MG63 (cell line): ENCODE measurements at regions not wholly inside any gene's neighbourhood (a gene's known extent, or its start where the extent isn't known, plus 50 kb on each side); places are given as distances from the start of the nearest gene placed in this dataset.

Source experiments
- DNase-seq: peaks from one replicate; pipeline ENCODE4 v3.0.0-alpha.2; 2020
- H3K27me3 ChIP-seq: fragments of 250-450 bp; sonication (Bioruptor Pico); 2 replicates; pipeline ENCODE4 v1.5.1; 2020; ENCODE audit warnings: mild to moderate bottlenecking, moderate library complexity
- H3K36me3 ChIP-seq: fragments of 250-450 bp; sonication (Bioruptor Pico); 2 replicates; pipeline ENCODE4 v1.5.1; 2020; ENCODE audit warnings: mild to moderate bottlenecking, moderate library complexity
- H3K4me3 ChIP-seq: fragments of 250-450 bp; sonication (Bioruptor Pico); 2 replicates; pipeline ENCODE4 v1.5.1; 2020; ENCODE audit warnings: mild to moderate bottlenecking, moderate library complexity
- H3K9me3 ChIP-seq: fragments of 250-450 bp; sonication (Bioruptor Pico); 2 replicates; pipeline ENCODE4 v1.5.1; 2020; ENCODE audit warnings: mild to moderate bottlenecking, moderate library complexity

DNA sequence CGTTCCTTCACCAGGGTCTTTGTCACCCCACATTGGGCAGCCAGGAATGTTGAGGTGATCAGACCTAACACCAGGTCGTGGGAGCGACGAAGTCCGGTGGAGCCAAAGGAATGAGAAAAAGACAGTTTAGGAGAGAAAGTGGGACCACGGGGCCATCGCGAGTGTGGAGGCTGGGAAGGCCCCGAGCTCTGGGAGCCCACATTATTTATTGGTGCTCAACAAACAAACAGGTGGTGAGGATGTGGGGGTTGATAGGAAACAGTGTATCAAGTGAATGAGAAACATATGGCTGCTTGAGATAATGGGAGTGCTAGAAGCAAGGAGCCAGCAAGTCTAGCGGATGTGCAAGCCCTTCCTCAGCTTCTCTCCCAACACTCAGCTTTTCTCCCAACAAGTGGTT is 287.1 kb upstream of the SGK1 start:
- no peaks in the 10 kb centered on the region for H3K36me3 ChIP-seq
- peaks cover 2% of the 10 kb centered on the region; the same call in 1 of the 2 replicates for H3K9me3 ChIP-seq
- H3K4me3 ChIP-seq: no peak overlapping the region
- H3K27me3 ChIP-seq: no peaks in the 10 kb centered on the region
- DNase-seq: no peak

DNA sequence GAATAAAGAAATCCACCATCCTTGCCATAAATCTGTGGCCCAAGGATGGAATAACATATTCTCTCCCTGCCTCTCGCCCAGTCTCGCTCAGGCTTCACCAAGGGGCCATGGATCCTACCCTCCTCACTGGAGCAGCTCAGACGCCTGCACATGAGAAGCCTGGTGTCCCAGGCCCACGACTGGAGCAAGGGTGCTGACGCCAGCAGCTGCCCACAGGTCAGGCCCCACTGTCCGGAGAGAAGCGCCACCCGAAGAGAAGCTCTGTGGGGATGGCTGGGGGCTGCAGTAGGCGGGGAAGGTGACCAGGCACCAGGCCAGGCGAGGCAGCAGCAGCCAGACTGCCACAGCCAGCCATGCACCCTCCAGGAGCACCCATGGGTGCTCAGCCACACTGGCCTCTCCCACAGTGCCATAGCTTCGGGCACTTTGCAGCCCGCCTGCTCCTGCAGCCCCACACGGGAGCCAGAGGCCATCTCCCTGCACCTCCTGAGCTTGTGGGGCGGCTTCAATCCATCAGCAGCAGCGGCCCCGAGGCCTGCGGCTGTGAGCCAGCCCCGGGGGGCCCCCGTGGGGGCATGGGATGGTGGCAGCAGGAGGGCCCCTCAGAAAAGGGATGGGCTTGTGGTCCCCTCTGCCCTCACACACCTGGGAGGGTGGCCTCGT is 286.2 kb upstream of the SGK1 start:
- no peaks in the 10 kb centered on the region for H3K36me3 ChIP-seq
- DNase-seq: no peak
- no peaks in the 10 kb centered on the region for H3K27me3 ChIP-seq
- peaks cover 2% of the 10 kb centered on the region; the same call in 1 of the 2 replicates for H3K9me3 ChIP-seq
- H3K4me3 ChIP-seq: no peak overlapping the region

DNA sequence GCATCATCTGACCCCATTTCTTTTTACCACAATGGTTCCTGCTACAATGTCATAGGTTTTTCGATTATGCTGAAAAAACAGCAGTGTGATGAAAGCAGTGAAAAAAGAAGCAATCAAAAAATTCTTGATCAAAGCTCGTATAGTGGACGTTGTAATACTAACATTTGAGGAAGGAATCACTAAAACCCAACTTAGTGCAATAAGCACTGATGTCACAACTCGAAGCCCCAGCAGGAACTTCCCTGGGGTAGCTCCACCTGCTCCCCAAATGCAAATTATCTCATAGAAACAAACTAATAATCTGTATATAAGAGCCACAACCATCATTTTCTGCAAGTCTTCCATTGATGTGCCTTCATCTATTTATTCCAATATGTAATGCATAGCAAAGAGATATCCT is 285.6 kb upstream of the SGK1 start:
- DNase-seq: no peak
- peaks cover 2% of the 10 kb centered on the region; the same call in 1 of the 2 replicates for H3K9me3 ChIP-seq
- no peak overlapping the region for H3K4me3 ChIP-seq
- no peaks in the 10 kb centered on the region for H3K36me3 ChIP-seq
- H3K27me3 ChIP-seq: no peaks in the 10 kb centered on the region

DNA sequence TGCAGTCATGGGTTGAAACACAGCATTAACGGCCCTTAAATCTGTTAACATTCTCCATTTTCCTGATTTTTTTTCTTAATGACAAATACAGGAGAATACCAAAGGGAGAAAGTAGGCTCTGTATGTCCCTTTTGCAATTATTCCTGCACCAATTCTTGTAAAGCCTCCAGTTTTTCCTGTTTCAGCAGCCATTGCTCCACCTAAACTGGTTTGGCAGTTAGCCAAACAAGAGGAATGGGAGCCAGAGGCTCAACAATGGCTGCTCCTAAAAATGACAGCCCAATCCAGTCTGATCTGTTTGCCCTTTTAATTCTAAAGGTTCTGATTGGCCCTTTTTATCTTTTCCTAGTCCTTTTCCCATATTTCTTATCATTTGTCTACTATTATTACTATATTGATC is 284.2 kb upstream of the SGK1 start:
- Histone ChIP-seq H3K4me3 (no peak overlapping the region), H3K36me3 (no peaks in the 10 kb centered on the region), H3K9me3 (peaks cover 2% of the 10 kb centered on the region; the same call in 1 of the 2 replicates), H3K27me3 (no peaks in the 10 kb centered on the region)
- DNase-seq: no peak

DNA sequence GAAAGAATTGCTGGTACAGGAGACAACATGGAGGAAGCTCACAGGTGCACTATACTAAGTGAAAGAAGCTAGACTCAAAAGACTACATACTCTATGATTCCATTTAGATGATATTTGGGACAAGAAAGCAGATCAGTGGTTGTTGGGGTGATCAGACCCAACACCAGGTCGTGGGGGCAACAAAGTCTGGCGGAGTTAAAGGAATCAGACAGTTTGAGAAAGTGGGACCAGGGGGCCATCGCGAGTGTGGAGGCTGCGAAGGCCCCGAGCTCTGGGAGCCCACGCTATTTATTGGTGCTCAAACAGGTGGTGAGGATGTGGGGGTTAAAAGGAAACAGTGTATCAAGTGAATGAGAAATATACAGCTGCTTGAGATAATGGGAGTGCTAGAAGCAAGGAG is 282.8 kb upstream of the SGK1 start:
- H3K27me3 ChIP-seq: no peaks in the 10 kb centered on the region
- DNase-seq: no peak
- H3K36me3 ChIP-seq: no peaks in the 10 kb centered on the region
- peaks cover 2% of the 10 kb centered on the region; the same call in 1 of the 2 replicates for H3K9me3 ChIP-seq
- H3K4me3 ChIP-seq: no peak overlapping the region

DNA sequence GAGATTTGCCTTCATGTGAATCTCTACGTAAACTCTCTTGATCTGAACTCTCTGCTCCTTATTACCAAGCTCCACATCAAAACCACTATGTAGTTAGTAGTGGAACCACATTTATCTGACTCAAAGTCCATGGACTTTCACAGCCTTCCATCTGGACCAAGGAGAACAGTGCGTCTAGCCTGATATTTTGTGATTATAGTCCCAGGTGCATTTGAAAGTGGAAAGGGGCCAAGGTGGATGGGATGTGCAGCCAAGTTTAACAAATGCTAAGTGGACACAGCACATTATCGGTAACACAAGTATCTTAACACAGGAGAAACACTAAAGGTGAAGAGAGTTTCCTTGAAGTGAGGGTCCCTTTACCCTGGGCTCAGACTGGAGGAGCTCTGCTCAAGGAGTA is 281.2 kb upstream of the SGK1 start:
- Histone ChIP-seq H3K9me3 (peaks cover 2% of the 10 kb centered on the region; the same call in 1 of the 2 replicates), H3K27me3 (no peaks in the 10 kb centered on the region), H3K36me3 (no peaks in the 10 kb centered on the region), H3K4me3 (no peak overlapping the region)
- no peak for DNase-seq

DNA sequence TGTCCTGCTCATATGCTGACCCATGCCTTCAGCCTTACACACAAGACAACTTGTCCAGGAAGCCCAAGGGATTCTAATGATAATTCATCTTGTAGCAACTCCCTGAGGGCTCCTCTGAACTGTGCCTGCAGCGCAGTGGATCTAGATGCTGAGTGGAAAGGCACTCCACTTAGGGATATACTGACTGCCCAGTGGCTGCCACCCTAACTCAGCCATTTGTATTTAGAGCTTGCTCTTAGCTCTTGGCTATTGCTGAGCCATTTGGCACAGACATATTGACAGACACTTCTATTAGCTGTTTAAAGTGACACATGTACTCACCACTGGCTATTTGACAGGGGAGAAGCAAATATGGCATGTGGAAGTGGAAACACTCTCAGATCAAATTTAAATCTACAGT is 278.3 kb upstream of the SGK1 start:
- H3K36me3 ChIP-seq: no peaks in the 10 kb centered on the region
- no peak for DNase-seq
- no peaks in the 10 kb centered on the region for H3K27me3 ChIP-seq
- no peak overlapping the region for H3K4me3 ChIP-seq
- peaks cover 2% of the 10 kb centered on the region; the same call in 1 of the 2 replicates for H3K9me3 ChIP-seq

DNA sequence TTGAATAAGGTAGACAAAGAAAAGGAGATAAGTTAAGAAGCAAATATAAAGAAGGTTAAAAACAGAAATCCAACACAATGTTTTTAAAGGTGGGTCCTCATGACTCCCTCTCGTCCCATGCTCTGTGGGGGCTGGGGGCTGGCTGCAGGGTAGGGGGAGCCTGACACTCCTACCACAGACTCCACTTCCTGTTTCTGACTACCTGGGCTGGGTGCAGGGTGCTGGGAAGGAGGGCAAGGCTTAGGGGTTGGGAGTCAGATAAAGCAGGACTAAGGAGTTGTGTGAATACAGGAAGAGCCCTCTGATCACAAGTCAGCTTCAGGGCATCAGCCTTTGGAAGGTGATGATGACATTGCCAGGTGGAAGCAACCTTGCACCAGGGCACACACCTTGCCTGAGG is 277.0 kb upstream of the SGK1 start:
- no peaks in the 10 kb centered on the region for H3K36me3 ChIP-seq
- DNase-seq: no peak
- no peak overlapping the region for H3K4me3 ChIP-seq
- H3K27me3 ChIP-seq: no peaks in the 10 kb centered on the region
- H3K9me3 ChIP-seq: no peaks in the 10 kb centered on the region

DNA sequence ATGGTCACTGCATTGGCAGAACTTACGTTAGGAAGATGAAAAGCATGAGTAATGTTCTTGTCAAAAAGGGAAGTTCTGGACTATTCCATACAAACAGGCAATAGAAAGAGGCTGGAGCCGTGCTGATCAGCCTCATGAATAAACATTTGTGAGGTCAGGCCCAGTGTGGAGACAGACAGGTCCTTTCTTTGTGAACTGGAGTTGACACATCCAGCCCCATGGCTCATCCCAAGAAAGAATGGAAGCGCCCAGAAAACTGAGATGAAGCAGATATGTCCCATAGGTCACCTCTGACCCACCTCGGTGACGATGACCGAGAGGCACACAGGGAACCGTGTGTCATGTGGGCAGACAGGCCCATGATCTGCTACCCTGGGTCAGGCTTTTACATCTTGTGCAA is 276.0 kb upstream of the SGK1 start:
- Histone ChIP-seq H3K36me3 (no peaks in the 10 kb centered on the region), H3K4me3 (no peak overlapping the region), H3K9me3 (no peaks in the 10 kb centered on the region), H3K27me3 (no peaks in the 10 kb centered on the region)
- no peak for DNase-seq

DNA sequence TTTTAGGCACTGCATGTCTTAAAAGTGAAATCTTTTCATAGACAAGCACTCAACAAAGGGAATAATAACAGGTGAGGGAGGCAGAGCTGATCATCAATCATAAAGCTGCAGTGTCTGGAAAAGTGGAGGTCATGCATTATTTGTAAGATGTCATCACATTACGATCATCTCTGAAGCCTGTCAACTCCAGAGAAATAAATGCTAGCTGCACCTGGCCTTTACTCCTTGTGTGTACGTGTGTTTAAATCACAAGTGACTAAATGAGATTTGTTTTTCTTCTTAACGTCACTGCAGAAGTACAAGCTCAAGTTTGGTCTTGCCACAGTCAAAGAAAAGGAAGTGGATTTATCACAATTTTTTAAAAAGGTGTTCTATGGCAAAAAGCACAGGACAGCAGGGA is 275.5 kb upstream of the SGK1 start:
- no peaks in the 10 kb centered on the region for H3K9me3 ChIP-seq
- no peak overlapping the region for H3K4me3 ChIP-seq
- DNase-seq: no peak
- no peaks in the 10 kb centered on the region for H3K27me3 ChIP-seq
- H3K36me3 ChIP-seq: no peaks in the 10 kb centered on the region

DNA sequence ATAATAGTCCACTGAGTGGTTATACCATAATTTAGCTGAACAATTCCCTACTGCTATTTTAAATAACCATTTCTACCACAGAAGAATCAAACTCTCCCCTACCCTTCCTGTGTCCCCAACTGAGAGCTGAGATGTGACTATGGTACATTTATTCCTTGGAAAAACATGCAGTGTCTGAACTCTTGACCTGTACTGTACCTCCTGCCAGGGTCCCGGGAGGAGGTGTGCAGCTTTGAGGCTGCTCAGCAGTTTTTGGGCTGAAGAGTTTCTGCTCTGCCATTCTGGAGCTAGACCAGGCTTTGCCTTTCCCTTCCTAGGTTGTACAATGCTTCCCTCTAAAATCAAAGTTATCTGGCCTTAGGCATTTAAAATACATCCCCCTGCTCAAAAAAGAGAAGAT is 275.1 kb upstream of the SGK1 start:
- Histone ChIP-seq H3K4me3 (no peak overlapping the region), H3K36me3 (no peaks in the 10 kb centered on the region)

DNA sequence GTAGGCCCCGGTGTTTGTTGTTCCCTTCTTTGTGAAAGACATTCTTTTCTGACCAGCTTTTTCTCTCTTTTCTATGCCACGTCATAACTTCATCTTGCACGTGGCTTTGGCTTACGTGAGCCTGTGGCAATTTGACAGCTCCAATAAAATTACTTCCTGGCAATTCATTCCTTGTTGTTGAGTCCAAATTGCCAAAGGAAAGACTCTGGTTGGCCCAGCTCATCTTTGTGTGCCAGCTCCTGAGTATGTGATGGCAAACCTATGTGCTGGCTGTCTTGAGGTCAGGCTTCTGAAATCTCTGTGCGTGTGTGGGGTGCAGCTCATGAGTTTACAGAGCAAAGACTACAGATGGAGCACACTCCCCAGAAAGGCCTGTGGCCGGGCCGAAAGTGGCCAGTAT is 272.5 kb upstream of the SGK1 start:
- Histone ChIP-seq H3K4me3 (no peak overlapping the region), H3K9me3 (no peaks in the 10 kb centered on the region), H3K27me3 (no peaks in the 10 kb centered on the region), H3K36me3 (no peaks in the 10 kb centered on the region)
- peak; percentile 11 for DNase-seq

More for the DNA sequence above, 275.1 kb upstream of the SGK1 start:
- DNase-seq: no peak
- Histone ChIP-seq H3K27me3 (no peaks in the 10 kb centered on the region), H3K9me3 (no peaks in the 10 kb centered on the region)

DNA sequence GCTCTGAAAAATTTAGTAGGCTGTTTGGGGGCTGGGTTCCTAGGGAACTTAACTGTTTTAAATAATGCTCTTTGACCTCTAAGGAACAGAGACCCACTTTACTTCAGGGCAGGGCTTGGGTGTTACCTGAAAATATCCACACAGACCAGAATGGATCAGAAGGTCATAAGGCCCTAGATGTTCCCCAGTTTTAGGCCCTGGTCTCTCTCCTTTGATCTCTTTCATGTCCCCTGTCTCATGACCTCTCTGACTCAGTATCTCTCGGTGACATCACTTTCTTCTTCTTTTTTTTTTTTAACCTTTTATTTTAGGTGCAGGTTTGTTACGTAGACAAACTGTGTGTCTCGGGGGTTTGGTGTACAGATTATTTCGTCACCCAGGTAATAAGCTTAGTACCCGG is 272.1 kb upstream of the SGK1 start:
- H3K4me3 ChIP-seq: no peak overlapping the region
- no peak for DNase-seq

DNA sequence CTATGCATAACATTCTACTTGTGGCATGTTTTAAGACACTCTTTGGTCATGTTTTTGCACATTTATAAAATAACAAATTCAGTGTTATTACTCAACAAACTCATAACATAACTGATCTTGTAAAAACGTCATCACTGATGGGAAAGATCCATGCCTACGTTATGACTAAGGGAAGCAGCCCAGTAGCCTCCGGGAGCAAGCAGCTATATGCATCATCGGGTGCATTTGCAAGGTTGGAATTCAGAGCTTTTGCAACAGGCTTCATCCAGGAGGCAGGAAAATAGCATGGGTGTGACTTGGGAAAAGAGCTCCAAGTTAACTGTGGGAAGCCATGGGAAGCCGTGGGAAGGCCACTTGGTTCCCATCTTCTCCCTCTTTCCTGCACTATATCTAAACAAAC is 271.6 kb upstream of the SGK1 start:
- Histone ChIP-seq H3K4me3 (no peak overlapping the region), H3K9me3 (no peaks in the 10 kb centered on the region), H3K27me3 (no peaks in the 10 kb centered on the region), H3K36me3 (no peaks in the 10 kb centered on the region)
- DNase-seq: peak; percentile 67

More for the DNA sequence above, 272.1 kb upstream of the SGK1 start:
- Histone ChIP-seq H3K27me3 (no peaks in the 10 kb centered on the region), H3K9me3 (no peaks in the 10 kb centered on the region), H3K36me3 (no peaks in the 10 kb centered on the region)

DNA sequence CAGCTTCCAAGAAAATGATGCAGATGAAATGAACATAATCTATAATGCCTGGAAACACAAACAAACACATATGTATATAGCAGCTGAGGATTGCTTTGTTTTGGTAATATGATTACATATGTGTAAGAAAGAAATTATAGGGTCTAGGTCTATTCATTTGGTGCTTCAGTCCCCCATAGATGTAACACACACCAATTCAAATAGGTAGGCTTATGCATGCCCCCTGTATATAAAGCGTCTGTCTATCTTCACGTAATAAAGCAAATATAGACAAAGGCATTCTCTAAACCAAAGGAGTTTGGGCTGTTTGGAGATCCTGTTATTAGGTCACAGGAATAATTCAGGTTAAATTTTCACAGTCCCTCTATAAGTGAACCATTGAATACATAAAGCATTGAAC is 270.4 kb upstream of the SGK1 start:
- Histone ChIP-seq H3K27me3 (no peaks in the 10 kb centered on the region), H3K36me3 (no peaks in the 10 kb centered on the region), H3K9me3 (no peaks in the 10 kb centered on the region), H3K4me3 (no peak overlapping the region)
- no peak for DNase-seq

DNA sequence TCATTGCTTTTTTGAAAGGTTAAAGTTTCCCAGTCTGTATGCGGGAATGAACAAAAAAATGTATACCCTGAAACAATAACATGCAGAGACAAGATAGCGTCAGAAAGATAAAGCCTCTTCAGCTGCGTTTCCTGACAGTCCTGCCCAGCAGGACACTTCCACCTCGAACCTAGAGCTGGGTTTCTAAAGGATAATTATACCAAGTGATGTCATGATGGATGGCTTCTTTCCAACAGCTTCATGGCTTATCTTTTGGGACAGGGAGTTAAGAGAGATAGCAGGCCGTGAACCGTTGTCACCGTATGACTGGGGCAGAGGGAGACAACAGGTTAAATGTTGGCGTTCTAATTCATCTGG is 267.6 kb upstream of the SGK1 start:
- H3K27me3 ChIP-seq: no peaks in the 10 kb centered on the region
- H3K4me3 ChIP-seq: no peak overlapping the region
- no peaks in the 10 kb centered on the region for H3K9me3 ChIP-seq
- DNase-seq: no peak
- H3K36me3 ChIP-seq: no peaks in the 10 kb centered on the region

DNA sequence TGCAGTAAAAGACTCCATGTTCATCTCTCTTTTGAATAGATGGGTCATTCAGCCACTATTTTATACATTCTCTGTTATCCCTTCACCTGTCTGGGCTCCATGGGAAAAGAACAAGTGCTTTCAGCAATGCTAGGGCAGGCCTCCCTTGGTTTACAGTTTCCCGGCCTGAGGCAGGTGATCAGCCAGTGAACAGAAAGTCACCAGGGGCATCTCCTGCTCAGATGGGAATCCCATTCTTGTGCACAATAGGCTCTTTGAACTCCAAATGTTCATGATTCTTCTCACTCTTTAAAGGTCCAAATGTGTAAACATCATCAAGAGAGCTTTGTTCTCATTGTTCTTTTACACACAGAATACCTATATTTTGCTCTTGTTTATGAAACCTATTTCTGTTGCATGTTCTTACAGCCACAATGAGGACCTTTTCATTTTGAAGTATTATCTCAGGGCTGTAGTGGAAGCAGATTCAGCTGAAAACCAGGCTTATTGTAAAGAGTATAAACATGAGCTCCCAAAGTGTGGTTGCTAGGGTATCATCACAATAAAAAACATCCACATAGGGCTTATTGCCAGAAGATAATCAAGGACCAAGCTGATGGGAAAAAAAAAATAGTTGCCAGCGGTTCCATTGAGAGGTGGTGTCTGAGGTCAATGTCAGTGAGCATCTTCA is 267.1 kb upstream of the SGK1 start:
- Histone ChIP-seq H3K4me3 (no peak overlapping the region), H3K9me3 (no peaks in the 10 kb centered on the region), H3K36me3 (no peaks in the 10 kb centered on the region), H3K27me3 (no peaks in the 10 kb centered on the region)
- no peak for DNase-seq

DNA sequence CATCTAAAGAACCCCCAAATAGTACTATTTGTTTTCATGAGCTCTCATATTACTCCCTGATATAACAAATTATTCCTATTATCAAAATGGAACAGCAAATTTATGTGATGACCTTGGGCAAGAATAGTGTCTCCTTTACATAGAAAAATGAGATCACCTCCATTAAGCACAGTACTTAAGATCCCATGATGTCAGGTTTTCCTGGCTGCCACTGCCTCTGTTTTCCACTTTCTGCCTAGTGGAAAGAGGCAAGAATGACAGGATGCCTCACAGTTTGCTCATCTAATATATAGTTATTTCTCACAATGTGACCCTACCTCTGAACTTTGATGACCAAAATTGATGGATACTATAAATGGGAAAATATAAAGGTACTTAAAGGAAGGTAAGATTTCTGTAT is 260.1 kb upstream of the SGK1 start:
- DNase-seq: no peak
- Histone ChIP-seq H3K27me3 (no peaks in the 10 kb centered on the region), H3K4me3 (no peak overlapping the region), H3K36me3 (no peaks in the 10 kb centered on the region), H3K9me3 (no peaks in the 10 kb centered on the region)
